GM19468 (cell line): ENCODE measurements at regions not wholly inside any gene's neighbourhood (a gene's known extent, or its start where the extent isn't known, plus 50 kb on each side); places are given as distances from the start of the nearest gene placed in this dataset.

ENCODE experiments used
- ATAC-seq: cut with Tn5 transposase; IDR thresholded peaks from one replicate; pipeline ENCODE4 v1.9.1; 2021; ENCODE audit warnings: mild to moderate bottlenecking, moderate library complexity, moderate number of reproducible peaks; ENCODE audit not compliant: unreplicated experiment; ENCODE audit errors: extremely low read depth

DNA sequence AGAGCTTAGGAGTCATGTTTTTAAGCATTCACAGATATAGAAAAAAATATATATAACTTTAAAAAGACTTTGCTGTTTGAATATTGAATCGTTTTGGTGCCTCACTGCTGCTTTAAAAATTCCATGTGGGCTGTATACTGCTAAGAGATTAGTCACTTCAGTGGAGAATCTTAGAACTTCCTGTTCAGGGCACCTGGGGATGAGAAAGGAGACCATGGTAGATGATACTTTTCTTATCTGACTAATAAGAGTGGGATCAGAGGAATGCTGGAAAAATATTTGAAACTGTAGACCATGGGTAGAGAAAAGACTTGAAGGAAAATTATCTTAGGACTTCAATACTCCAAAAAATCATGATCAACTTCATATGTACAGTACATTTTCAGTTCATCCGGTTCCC, 442.2 kb upstream of the SETBP1 start:
- no peak for ATAC-seq

- ATAC-seq = no peak
Measured at GRCh38 chr18:44238911-44239310, 441.8 kb upstream of the SETBP1 start.

DNA sequence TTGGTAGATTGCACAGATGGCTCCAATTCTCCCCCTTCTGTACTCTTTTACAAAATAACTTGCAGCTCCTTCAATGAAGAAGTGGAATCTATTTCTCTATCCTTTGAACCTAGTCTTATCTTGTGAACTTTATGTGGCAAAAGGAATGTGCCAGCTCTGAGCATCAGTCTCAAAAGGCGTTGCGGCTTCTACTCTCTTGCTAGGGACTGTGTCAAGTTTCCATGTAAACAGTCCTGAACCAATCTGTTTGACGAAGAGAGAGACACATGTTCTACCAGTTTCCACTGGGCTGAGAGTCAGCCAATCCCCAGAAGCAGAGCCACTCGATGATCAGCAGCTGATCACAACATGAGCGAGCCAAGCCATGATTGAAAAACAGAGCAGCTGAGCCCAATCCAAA, 439.7 kb upstream of the SETBP1 start:
- no peak for ATAC-seq

- no peak for ATAC-seq
Measured at GRCh38 chr18:44245019-44245418, 435.7 kb upstream of the SETBP1 start.

DNA sequence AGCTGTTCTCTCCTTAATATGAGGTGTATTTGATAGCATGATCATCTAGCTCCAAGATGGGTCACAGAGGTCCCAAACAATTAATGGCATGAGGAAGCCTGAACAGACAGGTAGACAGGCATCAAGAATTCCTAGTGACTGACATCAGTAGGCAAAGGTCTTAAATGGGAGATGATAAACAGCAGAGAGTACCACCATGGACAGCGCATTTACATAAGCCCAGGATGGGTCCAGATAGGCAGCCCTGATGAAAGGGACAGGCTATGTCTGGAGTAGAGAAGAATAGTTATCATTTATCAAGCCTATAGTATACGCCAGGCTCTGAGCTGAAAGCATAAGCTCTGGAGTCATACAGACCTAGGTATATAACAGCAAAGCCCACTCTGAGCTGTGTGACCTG, 434.7 kb upstream of the SETBP1 start:
- ATAC-seq = no peak

DNA sequence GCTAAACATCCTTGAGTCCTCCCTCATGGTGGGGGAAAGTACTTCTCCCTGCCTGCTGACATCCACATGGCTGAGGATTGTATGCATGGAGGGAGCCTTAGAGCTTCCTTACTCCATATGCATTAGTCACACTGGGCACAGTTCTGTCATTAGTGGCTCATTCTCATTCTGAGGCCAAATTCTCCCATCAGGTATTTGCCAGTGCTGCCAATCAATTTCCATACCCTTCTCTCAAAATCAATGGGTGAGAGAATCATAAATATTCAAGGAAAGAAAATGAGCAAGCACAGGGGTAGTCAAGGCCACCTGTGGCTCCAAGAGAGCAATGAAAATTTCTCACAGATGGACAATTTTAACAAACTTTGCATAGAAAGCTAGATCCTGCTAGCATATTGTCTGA, 422.6 kb upstream of the SETBP1 start:
- ATAC-seq = no peak

- ATAC-seq = no peak
Measured at GRCh38 chr18:44258576-44258975, 422.1 kb upstream of the SETBP1 start.

- ATAC-seq = no peak
Measured at GRCh38 chr18:44259610-44260009, 421.1 kb upstream of the SETBP1 start.

DNA sequence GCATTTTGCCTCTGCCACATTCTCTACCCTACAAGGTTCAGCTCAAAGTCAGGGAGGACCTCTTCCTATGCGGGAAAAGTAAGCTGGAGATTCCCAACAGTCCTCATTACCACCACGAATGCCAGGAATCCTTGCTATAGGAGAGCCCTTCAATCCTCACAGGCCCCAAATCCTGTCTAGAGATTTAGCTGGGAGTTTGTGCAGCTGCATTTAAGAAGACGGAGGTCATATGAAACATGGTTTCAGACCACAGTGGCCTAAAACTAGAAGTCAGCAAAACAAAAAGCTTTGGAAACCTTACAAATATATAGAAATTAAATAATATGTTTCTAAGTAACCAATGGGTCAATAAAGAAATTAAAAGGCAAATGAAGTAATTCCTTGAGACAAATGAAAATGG, 415.3 kb upstream of the SETBP1 start:
- ATAC-seq = no peak

DNA sequence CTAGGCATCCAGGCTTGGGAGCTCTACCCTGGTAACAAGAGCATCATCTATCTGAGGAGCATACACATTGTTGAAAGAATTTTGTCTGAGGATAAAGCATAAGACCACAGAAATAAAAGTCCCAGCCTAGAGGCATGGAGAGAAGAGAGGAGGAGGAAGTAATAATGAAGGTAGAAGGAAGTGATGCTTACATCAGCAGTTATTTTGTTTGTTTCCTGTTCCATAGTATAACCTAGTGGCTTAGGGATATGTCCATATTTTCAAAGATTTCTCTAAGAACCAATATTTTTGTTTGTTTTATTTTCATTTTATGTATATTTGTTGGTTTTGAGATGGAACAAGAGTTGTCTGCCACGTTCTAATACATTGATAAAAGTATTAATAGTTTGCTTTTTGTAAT, 407.4 kb upstream of the SETBP1 start:
- ATAC-seq = no peak

- no peak for ATAC-seq
Measured at GRCh38 chr18:44280479-44280878, 400.2 kb upstream of the SETBP1 start.

DNA sequence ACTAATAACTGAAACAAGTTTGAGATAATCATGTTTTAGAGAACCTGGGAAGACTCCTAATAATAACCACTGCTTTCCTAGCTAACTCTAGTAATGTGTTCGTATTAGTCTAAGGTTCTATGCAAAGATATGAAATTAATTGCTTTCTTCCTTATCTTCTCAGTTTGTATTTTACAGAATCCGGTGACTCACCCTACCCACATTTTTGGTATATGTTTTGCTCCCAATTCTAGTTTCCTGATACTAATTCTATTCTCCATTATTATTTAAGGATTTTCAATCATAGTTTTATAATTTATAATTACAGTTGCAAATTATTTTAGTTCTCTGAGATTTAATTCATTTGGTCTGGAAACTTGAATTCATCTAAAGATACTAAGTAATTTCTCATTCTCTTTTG, 394.6 kb upstream of the SETBP1 start:
- ATAC-seq = no peak

GRCh38 chr18:44290366-44290977, 390.2 kb upstream of the SETBP1 start:
- no peak for ATAC-seq

GRCh38 chr18:44298566-44298965, 382.1 kb upstream of the SETBP1 start:
- ATAC-seq = no peak

DNA sequence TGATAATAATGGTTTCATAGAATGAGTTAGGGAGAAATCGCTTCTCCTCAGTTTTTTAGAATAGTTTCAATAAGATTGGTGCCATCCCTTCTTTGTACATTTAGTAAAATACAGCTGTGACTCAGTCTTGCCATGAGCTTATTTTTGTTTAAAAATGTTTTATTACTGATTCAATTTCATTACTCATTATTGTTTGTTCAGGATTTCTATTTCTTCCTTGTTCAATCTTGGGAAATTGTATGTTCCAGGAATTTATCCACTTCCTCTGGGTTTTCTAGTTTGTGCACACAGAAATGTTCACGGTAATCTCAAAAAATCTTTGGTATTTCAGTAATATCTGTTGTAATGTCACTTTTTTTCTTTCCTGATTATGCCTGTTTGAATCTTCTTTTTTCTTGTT, 371.5 kb upstream of the SETBP1 start:
- ATAC-seq = no peak

- ATAC-seq = no peak
Measured at GRCh38 chr18:44320619-44321460, 359.8 kb upstream of the SETBP1 start.

DNA sequence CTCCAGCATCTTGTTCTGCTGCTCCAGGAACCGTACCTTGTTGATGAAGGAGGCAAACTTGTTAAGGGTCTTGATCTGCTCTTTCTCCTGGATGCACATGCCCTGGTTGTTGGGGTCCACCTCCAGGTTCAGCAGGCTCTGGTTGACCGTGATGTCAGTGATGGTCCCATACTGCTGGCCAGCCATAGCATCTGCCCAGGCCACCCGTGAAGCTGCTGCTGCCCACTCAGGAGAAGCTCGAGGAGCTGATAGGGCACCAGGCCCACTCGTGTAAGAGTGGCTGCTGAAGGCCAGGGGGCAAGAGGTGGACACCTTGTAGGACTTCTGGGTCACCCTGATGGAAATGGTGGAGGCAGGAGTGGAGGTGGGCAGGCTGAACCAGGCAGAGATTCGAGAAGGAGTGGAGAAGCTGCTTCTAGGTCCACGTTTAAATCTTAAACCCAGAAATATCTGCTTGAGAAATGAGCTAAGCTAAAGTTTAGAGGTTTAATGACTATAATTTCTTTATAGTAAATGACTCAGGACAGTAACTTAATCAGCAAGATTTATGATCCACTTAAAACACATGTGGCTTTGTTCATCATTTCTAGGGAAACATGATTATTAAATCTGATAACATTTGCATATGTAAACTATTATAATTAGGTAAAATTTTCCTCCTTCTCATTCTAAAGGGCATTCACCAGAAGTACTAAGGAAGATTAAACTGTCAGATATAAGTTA, 358.7 kb upstream of the SETBP1 start:
- ATAC-seq = no peak

GRCh38 chr18:44323125-44323524, 357.6 kb upstream of the SETBP1 start:
- no peak for ATAC-seq

DNA sequence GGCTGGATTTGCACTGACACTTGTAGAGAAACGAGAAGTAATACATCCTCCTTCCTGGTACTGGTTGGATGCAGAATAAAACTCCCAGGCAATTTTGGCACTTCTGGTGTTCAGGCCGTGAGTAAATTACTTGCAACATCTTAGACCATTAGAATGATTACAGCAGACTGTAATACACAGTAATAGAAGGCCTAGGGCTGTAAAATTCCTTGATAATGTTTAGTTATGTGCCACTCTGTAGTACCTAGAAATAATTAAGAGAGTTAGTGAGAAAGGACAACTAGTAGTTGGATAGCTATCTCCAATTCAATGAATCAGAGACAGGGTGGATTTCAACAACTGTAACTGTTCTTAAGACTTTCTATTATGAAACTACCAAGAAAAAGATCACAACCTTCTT, 356.3 kb upstream of the SETBP1 start:
- ATAC-seq = no peak

- ATAC-seq = no peak
Measured at GRCh38 chr18:44325903-44326635, 354.6 kb upstream of the SETBP1 start.
